Lower lobe of right lung (tissue), 1 donor: ENCODE measurements at regions not wholly inside any gene's neighbourhood (a gene's known extent, or its start where the extent isn't known, plus 50 kb on each side); places are given as distances from the start of the nearest gene placed in this dataset.

ENCODE experiments used
- microRNA-seq: library from miRNA; unstranded; fragments of <30 nt; microRNA quantifications from one replicate; pipeline ENCODE4 v1.2.0, GENCODE V29; 2020; ENCODE audit warnings: borderline number of aligned reads
- donor health status: DM: no; HTN: yes; CAD: no; lungs with severe emphysema.

Small RNAs in the stretch of these regions (microRNA-seq; reads per million reads assigned to microRNA genes)
- 88.5 reads per million, percentile 50 among the genes with 10 or more reads in this experiment for gene MIR187
